Esophagus muscularis mucosa (tissue), 4 donors: ENCODE measurements at regions not wholly inside any gene's neighbourhood (a gene's known extent, or its start where the extent isn't known, plus 50 kb on each side); places are given as distances from the start of the nearest gene placed in this dataset.

Experiments used
- DNase-seq: peaks from one replicate; pipeline ENCODE4 v3.0.0-alpha.2; 2017; ENCODE audit errors: extremely low spot score
- H3K27ac ChIP-seq, 4 donors: fragments of 200-600 bp; sonication (generic); replicated peaks in 1 of 4; 1 replicate in 3 of 4; 2 replicates in 1 of 4; pipeline ENCODE4 v1.5.1; 2016 to 2019; ENCODE audit warnings: mild to moderate bottlenecking in 1 of 4
- H3K27me3 ChIP-seq, 4 donors: fragments of 200-600 bp; sonication (generic); one replicate each; pipeline versions ENCODE4 v1.5.1 to v1.6.0; 2016 to 2019
- H3K36me3 ChIP-seq, 4 donors: fragments of 200-600 bp; sonication (generic); one replicate each; pipeline ENCODE4 v1.5.1; 2016 to 2019
- H3K4me1 ChIP-seq, 4 donors: fragments of 200-600 bp; sonication (generic); one replicate each; pipeline ENCODE4 v1.5.1; 2016 to 2019
- H3K4me3 ChIP-seq, 4 donors: fragments of 200-600 bp; sonication (generic); 1 replicate in 2 of 4; 2 replicates in 2 of 4; pipeline ENCODE4 v1.5.1; 2016 to 2019; ENCODE audit warnings: mild to moderate bottlenecking in 4 of 4, moderate library complexity in 1 of 4
- H3K9me3 ChIP-seq, 4 donors: fragments of 200-600 bp; sonication (generic); 1 replicate in 3 of 4; 2 replicates in 1 of 4; pipeline ENCODE4 v1.5.1; 2016 to 2019
- CTCF ChIP-seq, 3 experiments: fragments of 200-600 bp in 2 of 3; fragments of 450-650 bp in 1 of 3; sonication (generic) in 2 of 3; IDR thresholded peaks; one replicate each; pipeline ENCODE4 v1.5.1; 2017 to 2019; ENCODE audit warnings: antibody characterized with exemption in 3 of 3, mild to moderate bottlenecking in 2 of 3, moderate library complexity in 1 of 3
- EP300 ChIP-seq: sonication (generic); formaldehyde crosslinking; IDR thresholded peaks from one replicate; pipeline ENCODE4 v1.6.1; 2017; ENCODE audit warnings: antibody characterized with exemption
- POLR2A ChIP-seq: fragments of 450-650 bp; IDR thresholded peaks from one replicate; pipeline ENCODE4 v1.6.1; 2017; ENCODE audit warnings: antibody characterized with exemption, moderate library complexity, mild to moderate bottlenecking, low read depth
- POLR2AphosphoS5 ChIP-seq, 2 donors: sonication (generic); formaldehyde crosslinking; IDR thresholded peaks; one replicate each; pipeline ENCODE4 v1.6.1; 2017; ENCODE audit warnings: antibody characterized with exemption in 2 of 2
- WGBS: methylation state at CpG from one replicate; pipeline ENCODE4 v1.1.5; 2018; 5-methylcytosine and 5-hydroxymethylcytosine counted together
- intact Hi-C: fragments of 100-400 bp; cut with DNase I; formaldehyde crosslinking; loops from one replicate; pipeline ENCODE4 v1.15.1; 2023

- H3K4me1 ChIP-seq: peaks cover 0 to 29% (median 21%) of the 10 kb centered on the region in 4 donors
- peaks cover 0 to 14% (median 10%) of the 10 kb centered on the region in 4 donors for H3K9me3 ChIP-seq
- no peak overlapping the region for H3K4me3 ChIP-seq
- DNase-seq: no peak
- intact Hi-C loops: no loop called here
- TF ChIP-seq EP300: no peak
- no peak for TF ChIP-seq POLR2AphosphoS5 (IDR thresholded peaks at IDR 0.05)
- TF ChIP-seq CTCF (IDR thresholded peaks at IDR 0.05): no peak
- TF ChIP-seq POLR2A: no peak
- H3K36me3 ChIP-seq: no peaks in the 10 kb centered on the region
- H3K27ac ChIP-seq: no peak overlapping the region
- WGBS: 76% methylated on average over 2 of the region's 2 CpGs
- no peaks in the 10 kb centered on the region for H3K27me3 ChIP-seq
Measured at GRCh38 chr12:19849208-19849607, 409.9 kb downstream of the AEBP2 start.

- WGBS: 65% methylated on average over 11 of the region's 11 CpGs
- no peak overlapping the region for H3K4me3 ChIP-seq
Measured at GRCh38 chr12:19850346-19851065, 411.2 kb downstream of the AEBP2 start.

GRCh38 chr12:19852100-19852855, 413.0 kb downstream of the AEBP2 start:
- H3K4me3 ChIP-seq: no peak overlapping the region
- TF ChIP-seq POLR2A (no peak), EP300 (no peak), POLR2AphosphoS5 (IDR thresholded peaks at IDR 0.05) (no peak), CTCF (IDR thresholded peaks at IDR 0.05) (no peak)
- no peaks in the 10 kb centered on the region for H3K36me3 ChIP-seq
- 95% methylated on average over 5 of the region's 5 CpGs for WGBS
- H3K4me1 ChIP-seq: peaks cover 7 to 35% (median 25%) of the 10 kb centered on the region in 4 donors
- peaks cover 0 to 14% (median 10%) of the 10 kb centered on the region in 4 donors for H3K9me3 ChIP-seq
- no peak overlapping the region for H3K27ac ChIP-seq
- intact Hi-C loops: no loop called here
- no peaks in the 10 kb centered on the region for H3K27me3 ChIP-seq
- DNase-seq: no peak

More at GRCh38 chr12:19850346-19851065, 411.2 kb downstream of the AEBP2 start:
- H3K36me3 ChIP-seq: no peaks in the 10 kb centered on the region
- intact Hi-C loops: no loop called here
- H3K27ac ChIP-seq: peak overlapping the region; percentile 23 to 35 (median 28)
- peaks cover 0 to 29% (median 23%) of the 10 kb centered on the region in 4 donors for H3K4me1 ChIP-seq
- peaks cover 0 to 14% (median 10%) of the 10 kb centered on the region in 4 donors for H3K9me3 ChIP-seq
- no peak for DNase-seq
- H3K27me3 ChIP-seq: no peaks in the 10 kb centered on the region
- TF ChIP-seq EP300 (no peak), POLR2AphosphoS5 (IDR thresholded peaks at IDR 0.05) (no peak), CTCF (IDR thresholded peaks at IDR 0.05) (no peak), POLR2A (no peak)

GRCh38 chr12:19855851-19856250, 416.6 kb downstream of the AEBP2 start:
- Histone ChIP-seq H3K9me3 (peaks cover 0 to 8% (median 0%) of the 10 kb centered on the region in 4 donors), H3K27ac (peak overlapping the region; percentile 48 to 68 (median 60)), H3K36me3 (no peaks in the 10 kb centered on the region), H3K4me3 (no peak overlapping the region), H3K4me1 (peaks cover 7 to 19% (median 13%) of the 10 kb centered on the region in 4 donors), H3K27me3 (no peaks in the 10 kb centered on the region)
- no peak for DNase-seq
- no peak for TF ChIP-seq CTCF (IDR thresholded peaks at IDR 0.05)
- TF ChIP-seq EP300: no peak
- no peak for TF ChIP-seq POLR2A
- TF ChIP-seq POLR2AphosphoS5 (IDR thresholded peaks at IDR 0.05): no peak
- 35% methylated on average over 4 of the region's 4 CpGs for WGBS
- intact Hi-C loops: no loop called here
